Fibroblast of lung (primary cell): ENCODE measurements at regions not wholly inside any gene's neighbourhood (a gene's known extent, or its start where the extent isn't known, plus 50 kb on each side); places are given as distances from the start of the nearest gene placed in this dataset.

Experiments
- EZH2 ChIP-seq: IDR thresholded peaks from 2 replicates; pipeline ENCODE4 v1.5.1; 2012; ENCODE audit warnings: low read length, control low read depth, mild to moderate bottlenecking; ENCODE audit errors: missing control alignments
- TF ChIP-seq, protein P1 (sequence below), 2 donors: IDR thresholded peaks in 1 of 2; conservative IDR thresholded peaks in 1 of 2; 1 replicate in 1 of 2; 2 replicates in 1 of 2; pipeline ENCODE4 v1.5.1; 2011 to 2012; ENCODE audit warnings: low read length in 2 of 2, control low read depth in 1 of 2, inconsistent platforms in 1 of 2, low read depth in 1 of 2, mild to moderate bottlenecking in 1 of 2

GRCh38 chr12:94867066-94867855 lies 136.2 kb downstream of the NDUFA12 start:
- TF ChIP-seq EZH2 = no peak
- TF ChIP-seq, protein P1, sequence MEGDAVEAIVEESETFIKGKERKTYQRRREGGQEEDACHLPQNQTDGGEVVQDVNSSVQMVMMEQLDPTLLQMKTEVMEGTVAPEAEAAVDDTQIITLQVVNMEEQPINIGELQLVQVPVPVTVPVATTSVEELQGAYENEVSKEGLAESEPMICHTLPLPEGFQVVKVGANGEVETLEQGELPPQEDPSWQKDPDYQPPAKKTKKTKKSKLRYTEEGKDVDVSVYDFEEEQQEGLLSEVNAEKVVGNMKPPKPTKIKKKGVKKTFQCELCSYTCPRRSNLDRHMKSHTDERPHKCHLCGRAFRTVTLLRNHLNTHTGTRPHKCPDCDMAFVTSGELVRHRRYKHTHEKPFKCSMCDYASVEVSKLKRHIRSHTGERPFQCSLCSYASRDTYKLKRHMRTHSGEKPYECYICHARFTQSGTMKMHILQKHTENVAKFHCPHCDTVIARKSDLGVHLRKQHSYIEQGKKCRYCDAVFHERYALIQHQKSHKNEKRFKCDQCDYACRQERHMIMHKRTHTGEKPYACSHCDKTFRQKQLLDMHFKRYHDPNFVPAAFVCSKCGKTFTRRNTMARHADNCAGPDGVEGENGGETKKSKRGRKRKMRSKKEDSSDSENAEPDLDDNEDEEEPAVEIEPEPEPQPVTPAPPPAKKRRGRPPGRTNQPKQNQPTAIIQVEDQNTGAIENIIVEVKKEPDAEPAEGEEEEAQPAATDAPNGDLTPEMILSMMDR (conservative IDR thresholded peaks at IDR 0.05 in 1 of 2, IDR thresholded peaks at IDR 0.05 in 1 of 2; ENCODE audit: low read depth in 1 of 2, low read length in 2 of 2) = no peak
